GM18508 (cell line): ENCODE measurements at regions not wholly inside any gene's neighbourhood (a gene's known extent, or its start where the extent isn't known, plus 50 kb on each side); places are given as distances from the start of the nearest gene placed in this dataset.
"Not testable (repeated sequence)": the region's sequence is repeated elsewhere in the genome, so short reads cannot be mapped to it uniquely, and the experiment has no call there.

Experiments used
- ATAC-seq: cut with Tn5 transposase; IDR thresholded peaks from one replicate; pipeline ENCODE4 v1.9.1; 2021; ENCODE audit warnings: moderate number of reproducible peaks; ENCODE audit not compliant: insufficient read depth, unreplicated experiment

DNA sequence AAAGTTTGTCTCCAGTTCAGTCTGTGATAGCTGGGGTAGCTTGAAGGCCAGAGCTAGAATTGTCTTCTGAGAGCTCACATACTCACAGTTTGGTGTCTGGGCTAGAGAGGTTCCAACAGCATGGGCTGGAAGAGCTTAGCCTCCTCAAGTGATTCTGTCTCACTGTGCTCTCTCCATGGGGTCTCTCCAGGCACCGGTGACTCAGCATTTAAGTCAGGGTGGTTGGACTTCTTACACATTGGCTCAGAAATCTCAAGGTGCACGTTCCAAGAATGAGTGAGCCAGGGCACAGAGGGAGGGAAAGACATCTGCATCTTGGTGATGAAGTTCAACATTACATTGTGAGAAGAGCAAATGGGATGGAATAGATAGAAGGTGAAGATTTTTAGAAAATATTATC lies 207.3 kb upstream of the DDX18 start:
- ATAC-seq: no peak

DNA sequence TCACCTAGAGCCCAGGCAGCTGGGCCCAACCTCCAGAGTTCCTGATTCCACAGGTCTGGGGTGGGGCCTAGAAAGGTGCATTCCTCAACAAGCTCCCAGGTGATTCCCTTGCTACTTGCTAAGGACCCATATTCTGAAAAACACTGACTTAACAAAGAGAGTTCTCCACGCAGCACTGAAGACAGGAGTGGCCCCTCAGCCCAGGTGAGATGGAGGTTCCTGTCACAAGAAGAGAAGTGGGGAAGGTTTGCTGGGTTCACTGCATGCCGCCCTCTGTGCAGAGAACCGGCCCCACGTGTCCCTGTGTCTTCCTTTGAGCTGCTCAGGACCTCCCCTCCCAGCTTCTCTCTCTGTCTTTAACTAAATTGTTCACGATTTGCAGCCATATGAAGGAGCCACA lies 201.4 kb upstream of the DDX18 start:
- no peak for ATAC-seq

DNA sequence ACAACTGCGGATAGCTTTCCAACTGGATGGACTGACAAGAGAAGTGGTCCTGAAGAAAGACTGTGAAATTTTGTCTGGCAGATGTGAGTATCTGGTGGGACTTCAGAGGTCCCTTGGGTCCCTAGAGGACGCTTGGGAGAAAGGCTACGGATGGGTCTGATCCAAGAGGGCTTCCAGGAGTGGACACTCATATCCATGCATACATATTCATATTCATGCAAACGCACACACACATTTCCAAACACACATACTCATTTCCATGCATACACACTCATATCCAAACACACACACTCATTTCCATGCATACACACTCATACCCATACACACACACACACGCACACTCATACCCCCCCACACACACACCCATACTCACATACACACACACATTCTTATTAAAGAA lies 200.2 kb upstream of the DDX18 start:
- ATAC-seq: no peak

DNA sequence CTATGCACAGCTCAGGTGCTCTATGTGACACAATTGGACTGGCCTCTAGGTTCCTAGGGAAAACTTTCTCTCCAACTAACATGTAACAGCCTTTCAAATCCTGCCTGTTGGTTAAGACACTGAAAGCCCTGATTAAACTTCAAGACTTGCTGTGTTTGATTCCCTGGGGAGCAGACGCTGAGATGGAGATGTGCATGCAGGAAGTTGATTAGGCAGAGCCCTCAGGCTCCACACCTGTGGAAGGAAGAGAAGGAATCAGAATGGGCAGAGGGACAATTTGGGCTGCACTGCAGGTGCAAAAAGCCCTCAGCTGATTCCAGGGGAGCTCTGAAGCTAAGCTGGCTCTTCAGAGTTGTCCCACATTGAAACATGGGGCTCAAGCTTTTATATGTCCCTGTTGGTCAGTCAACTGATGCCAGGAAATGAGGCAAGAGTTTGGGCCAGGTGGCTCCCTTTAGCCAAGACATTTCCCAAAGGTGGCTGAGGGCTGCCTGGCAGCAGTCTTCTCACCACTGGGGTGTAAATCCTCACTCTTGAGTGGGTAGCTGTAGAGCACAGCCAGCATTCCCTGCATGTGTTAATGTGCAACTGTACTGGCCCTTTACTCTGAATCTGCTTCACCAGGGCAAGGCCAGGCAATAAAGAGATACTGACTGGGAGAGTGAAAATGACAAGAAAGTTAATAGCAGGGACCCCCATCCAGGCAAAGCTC lies 199.5 kb upstream of the DDX18 start:
- no peak for ATAC-seq

DNA sequence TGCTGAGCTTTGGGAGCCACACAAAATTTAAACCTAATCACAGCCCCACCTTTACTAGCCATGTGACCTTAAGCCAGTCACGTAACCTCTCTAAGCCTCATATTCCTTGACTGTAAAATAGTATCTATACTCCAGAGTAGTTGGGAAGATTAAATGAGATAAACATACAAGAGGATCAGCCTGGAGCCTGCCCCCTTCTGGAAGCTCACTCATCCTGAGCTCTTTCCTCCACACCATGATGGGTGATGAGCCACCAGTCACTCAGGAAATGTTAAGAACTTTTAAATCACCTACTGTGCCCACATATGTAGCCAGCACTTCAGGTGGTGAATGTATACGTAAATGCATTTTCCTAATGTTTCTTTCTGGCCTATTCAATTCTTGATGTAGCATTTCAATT lies 195.9 kb upstream of the DDX18 start:
- no peak for ATAC-seq

DNA sequence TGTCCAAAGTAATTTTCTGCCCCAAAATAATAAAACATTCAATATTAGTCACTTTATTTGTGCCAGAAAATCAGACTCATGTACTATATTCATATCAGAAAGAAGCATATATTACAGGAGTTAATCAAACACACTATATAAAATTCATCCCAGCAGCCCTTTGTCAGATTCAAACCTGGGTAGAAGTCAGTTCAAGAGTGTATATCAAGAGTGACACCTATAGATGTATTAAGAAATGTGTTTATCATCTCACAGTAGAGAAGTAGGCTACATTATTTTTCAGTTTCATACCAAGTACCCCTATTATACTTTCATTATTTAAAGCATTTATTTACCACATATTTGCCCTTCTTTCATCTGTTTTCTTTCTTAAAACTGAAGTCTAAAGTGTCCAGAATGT lies 193.2 kb upstream of the DDX18 start:
- no peak for ATAC-seq

DNA sequence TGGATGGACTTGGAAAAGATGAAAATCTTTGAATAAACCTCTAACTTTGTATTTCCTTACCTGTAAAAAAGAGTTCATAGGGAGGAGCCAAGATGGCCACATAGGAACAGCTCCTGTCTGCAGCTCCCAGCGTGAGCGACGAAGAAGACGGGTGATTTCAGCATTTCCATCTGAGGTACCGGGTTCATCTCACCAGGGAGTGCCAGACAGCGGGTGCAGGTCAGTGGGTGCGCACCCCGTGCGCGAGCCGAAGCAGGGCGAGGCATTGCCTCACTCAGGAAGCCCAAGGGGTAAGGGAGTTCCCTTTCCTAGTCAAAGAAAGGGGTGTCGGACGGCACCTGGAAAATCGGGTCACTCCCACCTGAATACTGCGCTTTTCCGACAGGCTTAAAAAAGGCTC lies 191.3 kb upstream of the DDX18 start:
- not testable (repeated sequence) for ATAC-seq

DNA sequence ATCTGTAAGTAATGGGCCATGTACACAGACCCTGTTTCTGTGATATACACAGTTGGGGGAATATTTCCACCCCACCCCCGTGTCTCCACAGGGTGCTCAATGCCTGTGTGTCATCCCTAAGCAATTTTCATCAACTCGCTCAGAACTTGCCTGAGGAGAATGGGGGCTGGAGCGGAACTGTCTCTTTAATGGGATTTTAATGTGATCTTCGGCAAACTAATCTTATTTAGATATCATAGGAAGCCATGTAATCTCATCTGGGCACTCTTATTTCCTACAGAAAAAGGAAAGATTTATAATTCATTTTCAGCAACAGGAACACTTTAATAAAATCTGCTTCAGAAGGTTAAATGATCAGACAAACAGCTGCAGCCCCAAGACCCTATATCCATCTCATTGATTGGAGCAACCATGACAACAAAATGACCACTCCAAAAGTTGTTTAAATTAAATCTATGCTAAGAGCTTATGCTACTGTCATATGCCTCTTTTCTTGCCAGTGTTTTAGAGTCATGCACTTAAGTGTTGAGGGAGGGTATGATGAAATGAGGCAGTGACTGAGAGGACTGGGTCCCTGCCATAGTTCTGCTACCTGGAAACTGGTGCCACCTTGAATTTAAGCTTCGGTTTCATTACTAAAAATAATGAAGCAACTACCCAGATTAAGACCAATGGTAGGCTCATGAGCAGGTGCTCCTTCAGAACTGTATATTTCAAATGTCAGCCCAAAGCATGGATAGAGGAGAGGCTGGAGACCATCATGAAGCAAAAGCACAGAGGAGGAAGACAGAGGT lies 183.1 kb upstream of the DDX18 start:
- no peak for ATAC-seq

DNA sequence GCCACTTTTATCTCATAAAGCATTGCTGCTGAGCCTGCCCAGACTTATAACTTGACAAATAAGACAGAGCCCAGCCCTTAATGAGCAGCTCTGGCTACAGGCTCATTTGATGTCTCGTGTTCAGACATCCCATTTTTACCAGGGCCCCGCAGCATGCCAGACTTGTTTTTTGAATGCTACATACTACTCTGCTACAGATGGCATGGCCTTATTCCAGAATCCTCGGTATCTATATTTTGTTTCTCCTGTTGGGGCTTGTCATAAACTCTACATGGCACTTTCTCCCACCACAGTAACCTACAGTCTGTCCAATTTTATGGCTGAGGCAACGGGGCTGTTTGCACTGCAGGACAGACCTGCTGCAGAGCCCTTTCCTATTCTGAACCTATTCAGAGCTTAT lies 179.0 kb upstream of the DDX18 start:
- ATAC-seq: no peak

DNA sequence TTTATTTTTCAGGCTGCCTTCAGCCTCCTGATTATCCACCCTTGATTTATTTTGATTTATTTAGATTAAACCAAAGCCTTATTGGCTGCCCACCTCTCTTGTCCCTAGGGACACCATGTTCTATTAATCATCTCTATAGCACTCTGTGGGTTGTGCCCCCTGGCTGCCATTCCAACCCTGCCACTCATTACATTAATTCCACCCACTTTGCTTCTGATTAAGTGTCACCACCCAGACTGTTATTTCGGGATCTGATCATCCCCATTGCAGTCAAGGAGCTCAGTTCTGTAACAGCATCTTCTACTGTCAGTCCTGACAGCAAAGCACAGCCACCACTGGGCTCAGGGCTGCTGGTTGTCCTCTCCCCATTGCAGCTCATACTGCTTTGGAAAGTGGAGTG lies 175.1 kb upstream of the DDX18 start:
- ATAC-seq: no peak

DNA sequence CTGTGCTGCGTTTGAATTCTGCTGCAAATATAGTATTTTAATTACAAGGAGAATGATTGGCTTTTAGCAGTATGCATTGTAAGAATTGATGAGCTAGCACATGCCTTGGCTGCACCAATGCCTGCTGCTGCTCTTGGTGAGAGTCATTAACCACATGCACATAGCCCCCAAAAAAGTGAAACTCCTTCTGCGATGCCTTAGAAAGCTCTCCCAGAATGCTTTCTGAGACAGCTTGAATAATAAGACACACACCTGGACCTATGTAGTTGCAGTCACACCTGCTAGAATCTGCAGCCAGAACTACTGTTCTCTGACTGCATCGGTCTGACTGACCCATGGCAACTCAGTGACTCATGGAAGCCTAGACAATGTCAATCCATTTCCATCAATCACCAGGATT lies 170.1 kb upstream of the DDX18 start:
- no peak for ATAC-seq

DNA sequence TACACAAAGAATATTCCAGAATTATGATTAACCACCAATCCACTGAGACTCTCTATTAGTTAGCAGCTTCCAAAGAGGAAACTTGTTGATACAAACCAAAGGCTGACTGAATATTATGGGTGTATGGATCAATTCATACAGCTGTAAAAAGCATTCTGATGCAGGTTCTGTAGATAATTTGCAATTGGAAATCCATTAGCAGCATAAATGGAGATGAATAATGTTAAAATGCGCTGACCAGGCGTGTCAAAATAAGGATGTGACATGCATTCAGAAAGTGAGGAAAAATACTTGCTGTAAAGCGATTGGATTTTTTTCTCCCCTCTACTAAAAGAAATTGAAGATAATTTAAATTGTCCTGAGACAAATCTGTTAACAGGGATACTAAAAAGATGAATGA lies 169.0 kb upstream of the DDX18 start:
- ATAC-seq: no peak

DNA sequence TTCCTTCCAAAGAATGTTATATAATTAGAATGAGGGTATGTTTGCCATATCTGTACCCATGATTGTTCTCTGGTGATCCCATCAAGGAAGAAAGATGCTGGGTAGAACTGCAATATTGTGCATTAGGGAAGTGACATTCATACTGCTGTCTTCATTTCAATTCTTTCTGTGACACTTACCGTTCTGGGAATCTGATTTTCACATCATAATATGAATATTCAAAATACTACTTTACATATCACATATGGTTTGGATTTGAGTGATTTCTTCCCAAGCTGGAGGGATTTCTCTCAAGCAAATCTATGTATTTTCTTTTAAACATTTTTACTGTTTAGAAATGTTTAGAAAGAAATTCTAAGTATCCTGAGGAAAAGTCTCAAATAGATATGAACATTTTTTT lies 168.4 kb upstream of the DDX18 start:
- ATAC-seq: no peak

DNA sequence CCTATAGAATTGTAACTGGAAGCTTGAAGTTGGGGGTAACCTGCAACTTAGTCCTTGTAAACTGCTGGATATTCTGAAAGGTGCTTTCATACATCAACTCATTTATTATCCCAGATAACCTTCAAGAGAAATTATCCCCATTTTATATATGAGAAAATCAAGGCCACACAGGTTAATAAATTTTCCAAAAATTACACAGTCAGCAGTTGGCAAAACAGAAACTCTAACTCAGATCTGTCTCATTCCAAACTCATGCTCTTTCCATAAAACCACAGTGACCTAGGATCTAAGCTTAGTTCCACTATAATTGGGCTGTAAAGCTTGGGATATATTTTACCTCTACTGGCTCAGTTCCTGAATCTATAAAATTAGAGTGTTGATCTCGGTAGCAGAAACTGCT lies 167.6 kb upstream of the DDX18 start:
- ATAC-seq: no peak

DNA sequence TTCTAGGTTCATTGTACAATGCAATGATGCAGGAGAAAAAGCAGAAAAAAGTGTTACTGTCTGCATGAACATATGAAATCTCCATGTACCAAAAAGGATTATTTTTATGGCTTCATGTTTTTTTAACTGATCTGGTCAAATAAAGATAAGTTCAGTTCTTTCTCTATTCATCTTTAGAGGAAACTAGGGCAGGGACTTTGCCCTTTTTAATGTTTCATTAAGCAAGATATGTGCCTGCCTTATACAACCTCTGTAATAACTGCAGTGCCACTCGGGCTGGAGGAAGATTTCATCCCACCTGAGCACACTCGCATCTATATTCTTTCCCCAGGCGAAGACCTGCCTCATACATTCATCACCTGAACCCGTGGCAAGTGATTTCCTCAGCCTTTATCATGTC lies 157.9 kb upstream of the DDX18 start:
- ATAC-seq: no peak

DNA sequence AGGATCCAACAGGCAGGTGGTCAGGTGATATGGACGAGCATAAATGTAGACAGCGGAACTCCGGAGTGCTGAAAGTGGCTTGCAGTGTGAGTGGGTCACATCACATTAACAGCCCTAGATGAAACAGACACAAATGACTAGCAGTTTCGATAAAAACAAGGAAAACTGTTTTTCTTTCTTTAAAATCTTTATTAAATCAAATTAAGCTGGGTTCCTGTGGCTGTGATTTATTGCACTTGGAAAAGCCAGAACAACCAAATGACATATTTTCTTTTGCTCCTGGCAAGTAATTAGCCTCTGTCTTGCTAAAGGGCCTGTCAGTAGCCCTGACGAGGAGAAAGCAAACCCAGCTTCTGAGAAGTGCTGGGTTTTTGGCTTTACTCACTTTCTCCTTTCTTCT lies 152.9 kb upstream of the DDX18 start:
- ATAC-seq: no peak

DNA sequence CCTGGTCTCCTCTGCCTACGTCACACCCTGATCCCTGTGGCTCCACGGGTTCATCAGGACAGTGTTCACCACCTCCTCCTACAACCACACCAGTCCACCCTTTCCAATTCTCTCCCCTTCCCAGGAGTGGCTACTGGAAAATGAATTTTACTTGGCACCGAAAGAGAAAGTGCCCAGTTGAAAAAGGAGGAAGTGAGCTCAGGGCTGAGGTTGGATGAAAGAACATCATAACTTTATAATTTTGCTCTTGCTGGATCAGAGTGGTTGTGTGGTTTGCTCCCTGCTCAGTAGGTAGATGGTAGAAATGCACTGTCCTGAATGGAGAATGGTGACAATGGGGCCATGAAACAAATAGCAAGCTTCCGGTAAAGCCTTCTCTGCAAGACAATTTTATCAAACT lies 140.3 kb upstream of the DDX18 start:
- ATAC-seq: no peak

DNA sequence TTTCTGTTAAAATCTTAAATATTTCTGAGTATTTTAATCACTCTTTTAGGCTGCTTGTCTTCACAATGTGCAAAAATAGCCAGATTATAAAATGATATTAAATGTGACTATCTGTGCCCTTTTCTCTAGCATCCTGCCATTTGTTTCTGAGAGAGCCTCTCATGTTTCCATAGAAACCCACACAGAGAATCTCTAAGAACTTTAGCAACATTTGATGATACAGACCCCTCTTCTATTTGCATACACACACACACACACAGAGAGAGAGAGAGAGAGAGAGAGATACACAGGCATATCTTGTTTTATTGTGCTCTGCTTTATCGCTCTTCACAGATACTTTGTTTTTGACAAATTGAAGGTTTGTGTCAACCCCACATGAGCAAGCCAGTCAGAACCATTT lies 134.5 kb upstream of the DDX18 start:
- no peak for ATAC-seq

DNA sequence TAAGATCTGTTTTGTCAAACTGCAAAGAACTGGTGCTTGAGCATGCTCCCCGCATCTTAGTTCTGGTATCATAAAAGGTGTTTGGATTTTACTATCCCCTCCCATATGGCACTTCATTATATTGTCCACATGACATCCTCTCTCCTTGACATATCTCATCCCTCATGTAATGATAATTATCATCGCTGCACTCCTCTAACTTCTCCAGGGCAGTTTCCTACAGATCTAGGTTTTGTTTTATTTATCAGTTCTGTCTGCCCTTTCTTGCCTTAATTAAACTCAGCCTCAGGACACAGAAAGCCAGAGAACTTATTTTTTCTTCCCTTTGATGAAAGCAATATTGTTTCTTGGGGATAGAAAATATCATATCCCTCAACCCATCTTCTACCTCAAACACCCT lies 129.6 kb upstream of the DDX18 start:
- ATAC-seq: no peak

DNA sequence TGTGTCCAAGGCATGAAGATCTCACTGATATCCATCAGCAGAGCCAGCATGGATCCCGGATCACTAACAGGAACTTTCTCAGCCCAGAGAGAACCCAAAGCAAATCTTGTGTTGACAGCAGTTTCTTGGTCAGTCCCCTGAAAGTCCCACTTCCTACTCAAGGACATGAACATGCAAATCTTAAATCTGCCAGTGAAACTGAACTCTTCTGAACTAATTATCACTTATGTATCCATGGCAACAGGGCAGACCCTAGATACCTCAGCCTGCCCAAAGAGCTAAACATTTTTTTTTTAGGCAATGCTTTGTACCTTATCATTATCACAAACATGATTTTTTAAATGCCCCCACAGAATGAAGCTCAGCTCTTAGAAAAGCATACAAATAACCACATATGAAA lies 127.8 kb upstream of the DDX18 start:
- ATAC-seq: peak; percentile 95

DNA sequence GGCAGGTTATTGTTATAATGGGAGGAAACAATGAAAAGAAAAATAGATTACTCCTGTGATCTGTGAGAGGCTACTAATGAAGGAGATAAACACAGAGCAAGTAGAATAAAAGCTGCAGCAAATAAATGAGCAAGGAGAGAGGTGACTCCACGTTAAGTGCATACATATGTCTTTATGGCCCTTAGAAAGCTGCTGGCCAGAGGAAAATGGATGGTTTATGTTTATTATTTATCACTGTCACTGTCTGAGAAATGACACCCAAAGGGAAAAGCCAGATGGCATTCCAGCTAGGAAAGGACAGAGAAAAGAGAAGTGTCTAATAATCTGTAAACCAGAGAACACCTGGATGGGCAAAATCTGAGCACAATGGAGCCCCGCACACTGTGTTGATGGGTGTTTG lies 122.9 kb upstream of the DDX18 start:
- ATAC-seq: no peak
